ENCODE measurements at regions not wholly inside any gene's neighbourhood (a gene's known extent, or its start where the extent isn't known, plus 50 kb on each side); places are given as distances from the start of the nearest gene placed in this dataset.

DNA sequence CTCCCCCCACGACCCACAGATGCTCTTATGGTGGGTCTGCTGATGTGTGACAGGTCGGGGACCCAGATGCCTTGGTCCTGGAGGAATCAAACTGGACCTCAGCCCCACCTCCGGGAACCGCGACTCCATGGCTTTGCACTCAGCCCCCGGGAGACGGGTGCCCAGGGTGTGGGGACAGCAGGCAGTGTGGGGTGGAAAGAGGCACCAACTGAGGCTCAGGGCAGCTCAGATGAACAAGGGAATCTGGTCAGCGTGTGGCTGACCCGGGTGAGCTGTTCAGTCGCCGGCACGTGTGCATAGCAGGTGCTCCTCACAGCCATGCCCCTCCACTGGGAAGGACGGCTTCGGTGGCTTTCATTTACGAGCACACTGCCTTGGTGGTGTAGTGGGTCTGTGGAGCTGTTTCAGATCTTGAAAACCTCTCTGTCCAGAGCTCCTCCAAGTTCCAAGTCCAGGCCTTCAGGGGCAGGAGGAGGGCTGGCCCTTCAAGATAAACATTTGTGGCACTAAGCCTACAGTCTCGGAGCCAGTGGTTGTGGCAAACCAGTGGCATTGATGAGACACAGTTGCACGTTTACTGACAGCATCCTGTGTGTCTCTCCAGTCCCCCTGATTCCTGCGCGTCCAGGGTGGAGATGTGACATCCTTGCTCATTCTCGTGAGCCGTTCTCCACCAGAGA, 471.2 kb upstream of the HS6ST1 start:
- H3K9ac ChIP-seq (ENCODE audit: low read length), result no peak overlapping the region
- H3K27me3 ChIP-seq (ENCODE audit: control insufficient read depth in 1 of 2, insufficient read depth in 2 of 2, low read length in 2 of 2), result no peaks in the 10 kb centered on the region
- no peaks in the 10 kb centered on the region for H3K9me3 ChIP-seq (ENCODE audit: low read length)
- no peaks in the 10 kb centered on the region for H3K36me3 ChIP-seq (ENCODE audit: insufficient read depth, low read length)
- H3K27ac ChIP-seq (ENCODE audit: low read depth, low read length), result no peak overlapping the region
- H3K4me1 ChIP-seq (ENCODE audit: insufficient read depth, low read length), result no peaks in the 10 kb centered on the region
- no peak overlapping the region for H3K4me3 ChIP-seq (ENCODE audit: low read depth in 1 of 2, low read length in 2 of 2)

DNA sequence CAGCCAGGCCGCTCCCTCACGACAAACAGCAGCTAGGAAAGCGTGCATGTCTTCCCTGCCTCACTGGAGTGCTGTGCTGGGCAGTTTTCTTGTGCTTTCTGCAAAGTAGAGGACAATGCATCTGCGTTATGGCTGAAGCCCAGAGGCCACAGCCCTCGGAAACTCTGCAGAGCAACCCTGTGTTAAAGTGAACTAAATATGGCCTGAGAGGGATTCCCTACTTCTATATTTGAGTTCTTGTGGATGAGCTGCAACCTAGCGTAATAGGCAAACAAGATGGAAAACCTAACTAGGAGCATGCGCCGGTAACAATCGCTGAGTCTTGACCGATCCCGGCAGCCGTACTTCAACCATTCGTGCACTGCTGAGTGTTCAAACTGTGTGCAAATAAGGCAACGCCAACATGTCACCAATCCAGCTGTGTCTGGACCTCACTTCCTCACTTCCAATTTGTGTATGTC, 471.9 kb upstream of the HS6ST1 start:
- H3K4me1 ChIP-seq (ENCODE audit: insufficient read depth, low read length), result no peaks in the 10 kb centered on the region
- H3K9me3 ChIP-seq (ENCODE audit: low read length), result no peaks in the 10 kb centered on the region
- no peaks in the 10 kb centered on the region for H3K36me3 ChIP-seq (ENCODE audit: insufficient read depth, low read length)

DNA sequence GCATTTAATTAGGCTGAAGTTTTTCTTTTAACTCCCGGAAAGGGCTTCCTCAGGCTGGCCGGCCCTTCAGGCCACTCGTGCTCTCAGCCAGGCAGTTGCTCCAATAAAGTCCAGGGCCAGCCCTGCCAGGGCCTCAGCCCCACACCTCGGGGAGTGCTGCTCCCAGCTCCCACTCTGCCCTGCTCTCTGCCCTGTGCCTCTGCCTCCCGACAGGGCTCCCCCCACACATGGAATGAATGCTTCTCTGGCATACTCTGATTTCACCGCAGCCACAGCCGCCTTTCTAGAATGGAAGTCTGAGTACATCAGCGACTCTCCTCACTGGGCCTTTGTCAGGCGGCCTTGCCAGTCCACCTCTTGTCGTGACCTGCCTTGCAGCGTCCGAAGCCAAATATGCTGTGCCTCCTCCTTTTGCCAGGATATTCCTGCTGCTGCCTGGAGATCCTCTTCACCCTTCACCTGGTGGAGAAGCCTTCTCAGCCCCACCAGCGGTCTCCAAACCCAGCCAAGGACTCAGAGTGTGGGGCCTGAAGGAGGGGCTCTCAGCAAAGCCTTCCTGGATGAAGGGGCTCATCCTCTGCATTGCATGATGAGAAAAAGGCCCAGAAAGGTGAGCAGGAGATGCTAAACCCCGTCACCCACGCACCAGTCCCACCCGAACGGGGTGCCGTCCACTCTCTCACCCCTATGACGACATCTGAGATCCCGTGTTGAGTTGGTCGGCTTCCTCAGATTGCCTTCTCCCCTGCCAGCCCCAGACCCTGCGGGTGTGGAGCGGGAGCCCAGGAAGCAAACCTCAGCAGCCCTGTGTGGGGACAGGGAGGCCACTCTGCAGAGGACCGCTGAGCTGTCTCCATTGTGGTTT, 472.7 kb upstream of the HS6ST1 start:
- Histone ChIP-seq H3K27ac (ENCODE audit: low read depth, low read length) (no peak overlapping the region), H3K9me3 (ENCODE audit: low read length) (no peaks in the 10 kb centered on the region), H3K4me3 (ENCODE audit: low read depth in 1 of 2, low read length in 2 of 2) (no peak overlapping the region), H3K36me3 (ENCODE audit: insufficient read depth, low read length) (no peaks in the 10 kb centered on the region), H3K9ac (ENCODE audit: low read length) (no peak overlapping the region), H3K4me1 (ENCODE audit: insufficient read depth, low read length) (no peaks in the 10 kb centered on the region), H3K27me3 (ENCODE audit: control insufficient read depth in 1 of 2, insufficient read depth in 2 of 2, low read length in 2 of 2) (no peaks in the 10 kb centered on the region)

More for the DNA sequence above, 471.9 kb upstream of the HS6ST1 start:
- H3K27me3 ChIP-seq (ENCODE audit: control insufficient read depth in 1 of 2, insufficient read depth in 2 of 2, low read length in 2 of 2), result no peaks in the 10 kb centered on the region
- no peak overlapping the region for H3K9ac ChIP-seq (ENCODE audit: low read length)
- no peak overlapping the region for H3K27ac ChIP-seq (ENCODE audit: low read depth, low read length)
- H3K4me3 ChIP-seq (ENCODE audit: low read depth in 1 of 2, low read length in 2 of 2), result no peak overlapping the region

- Histone ChIP-seq H3K36me3 (ENCODE audit: insufficient read depth, low read length) (no peaks in the 10 kb centered on the region), H3K4me1 (ENCODE audit: insufficient read depth, low read length) (no peaks in the 10 kb centered on the region), H3K27ac (ENCODE audit: low read depth, low read length) (no peak overlapping the region), H3K27me3 (ENCODE audit: control insufficient read depth in 1 of 2, insufficient read depth in 2 of 2, low read length in 2 of 2) (no peaks in the 10 kb centered on the region), H3K9me3 (ENCODE audit: low read length) (no peaks in the 10 kb centered on the region), H3K9ac (ENCODE audit: low read length) (no peak overlapping the region), H3K4me3 (ENCODE audit: low read depth in 1 of 2, low read length in 2 of 2) (no peak overlapping the region)
These were observed 473.3 kb upstream of the HS6ST1 start for GRCh38 chr2:128791985-128792320.

GRCh38 chr2:128792476-128793054, 473.9 kb upstream of the HS6ST1 start:
- H3K9me3 ChIP-seq (ENCODE audit: low read length), result no peaks in the 10 kb centered on the region
- H3K27me3 ChIP-seq (ENCODE audit: control insufficient read depth in 1 of 2, insufficient read depth in 2 of 2, low read length in 2 of 2), result no peaks in the 10 kb centered on the region
- no peak overlapping the region for H3K4me3 ChIP-seq (ENCODE audit: low read depth in 1 of 2, low read length in 2 of 2)
- no peak overlapping the region for H3K9ac ChIP-seq (ENCODE audit: low read length)
- H3K27ac ChIP-seq (ENCODE audit: low read depth, low read length), result no peak overlapping the region
- H3K4me1 ChIP-seq (ENCODE audit: insufficient read depth, low read length), result no peaks in the 10 kb centered on the region
- no peaks in the 10 kb centered on the region for H3K36me3 ChIP-seq (ENCODE audit: insufficient read depth, low read length)

DNA sequence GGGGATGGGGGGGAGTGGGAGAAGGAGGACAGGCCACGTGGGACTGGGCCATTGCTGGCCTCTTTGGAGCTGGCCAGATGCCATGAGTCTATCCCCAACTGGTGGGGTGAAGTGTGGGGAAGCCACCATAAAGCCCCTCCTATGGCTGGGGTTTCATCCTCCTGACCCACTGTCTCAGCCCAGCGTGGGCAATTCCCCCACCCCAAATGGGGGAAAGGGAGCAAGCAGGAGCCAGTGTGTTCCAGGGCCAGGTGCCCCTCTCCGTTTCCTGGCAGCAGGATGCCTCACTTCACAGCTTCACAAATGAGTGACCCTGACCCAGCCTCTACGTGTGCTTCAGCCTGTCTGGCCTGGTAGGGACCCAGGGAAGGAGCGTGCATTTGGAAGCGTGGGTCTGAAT, 474.7 kb upstream of the HS6ST1 start:
- Histone ChIP-seq H3K9ac (ENCODE audit: low read length) (no peak overlapping the region), H3K9me3 (ENCODE audit: low read length) (no peaks in the 10 kb centered on the region), H3K4me3 (ENCODE audit: low read depth in 1 of 2, low read length in 2 of 2) (no peak overlapping the region), H3K4me1 (ENCODE audit: insufficient read depth, low read length) (no peaks in the 10 kb centered on the region), H3K36me3 (ENCODE audit: insufficient read depth, low read length) (no peaks in the 10 kb centered on the region), H3K27me3 (ENCODE audit: control insufficient read depth in 1 of 2, insufficient read depth in 2 of 2, low read length in 2 of 2) (no peaks in the 10 kb centered on the region), H3K27ac (ENCODE audit: low read depth, low read length) (no peak overlapping the region)

GRCh38 chr2:128794285-128794684, 475.6 kb upstream of the HS6ST1 start:
- H3K9ac ChIP-seq (ENCODE audit: low read length), result no peak overlapping the region
- H3K27me3 ChIP-seq (ENCODE audit: control insufficient read depth in 1 of 2, insufficient read depth in 2 of 2, low read length in 2 of 2), result no peaks in the 10 kb centered on the region
- H3K4me3 ChIP-seq (ENCODE audit: low read depth in 1 of 2, low read length in 2 of 2), result no peak overlapping the region
- no peaks in the 10 kb centered on the region for H3K4me1 ChIP-seq (ENCODE audit: insufficient read depth, low read length)
- no peaks in the 10 kb centered on the region for H3K36me3 ChIP-seq (ENCODE audit: insufficient read depth, low read length)
- H3K27ac ChIP-seq (ENCODE audit: low read depth, low read length), result no peak overlapping the region
- no peaks in the 10 kb centered on the region for H3K9me3 ChIP-seq (ENCODE audit: low read length)

GRCh38 chr2:128796321-128796720, 477.7 kb upstream of the HS6ST1 start:
- Histone ChIP-seq H3K27me3 (ENCODE audit: control insufficient read depth in 1 of 2, insufficient read depth in 2 of 2, low read length in 2 of 2) (no peaks in the 10 kb centered on the region), H3K36me3 (ENCODE audit: insufficient read depth, low read length) (no peaks in the 10 kb centered on the region), H3K9me3 (ENCODE audit: low read length) (no peaks in the 10 kb centered on the region), H3K4me1 (ENCODE audit: insufficient read depth, low read length) (no peaks in the 10 kb centered on the region), H3K4me3 (ENCODE audit: low read depth in 1 of 2, low read length in 2 of 2) (no peak overlapping the region), H3K9ac (ENCODE audit: low read length) (no peak overlapping the region), H3K27ac (ENCODE audit: low read depth, low read length) (no peak overlapping the region)

- H3K4me3 ChIP-seq (ENCODE audit: low read depth in 1 of 2, low read length in 2 of 2), result no peak overlapping the region
- no peaks in the 10 kb centered on the region for H3K9me3 ChIP-seq (ENCODE audit: low read length)
- no peaks in the 10 kb centered on the region for H3K36me3 ChIP-seq (ENCODE audit: insufficient read depth, low read length)
- no peaks in the 10 kb centered on the region for H3K27me3 ChIP-seq (ENCODE audit: control insufficient read depth in 1 of 2, insufficient read depth in 2 of 2, low read length in 2 of 2)
- no peaks in the 10 kb centered on the region for H3K4me1 ChIP-seq (ENCODE audit: insufficient read depth, low read length)
- H3K27ac ChIP-seq (ENCODE audit: low read depth, low read length), result no peak overlapping the region
- no peak overlapping the region for H3K9ac ChIP-seq (ENCODE audit: low read length)
These were observed 478.4 kb upstream of the HS6ST1 start for GRCh38 chr2:128797092-128797491.

DNA sequence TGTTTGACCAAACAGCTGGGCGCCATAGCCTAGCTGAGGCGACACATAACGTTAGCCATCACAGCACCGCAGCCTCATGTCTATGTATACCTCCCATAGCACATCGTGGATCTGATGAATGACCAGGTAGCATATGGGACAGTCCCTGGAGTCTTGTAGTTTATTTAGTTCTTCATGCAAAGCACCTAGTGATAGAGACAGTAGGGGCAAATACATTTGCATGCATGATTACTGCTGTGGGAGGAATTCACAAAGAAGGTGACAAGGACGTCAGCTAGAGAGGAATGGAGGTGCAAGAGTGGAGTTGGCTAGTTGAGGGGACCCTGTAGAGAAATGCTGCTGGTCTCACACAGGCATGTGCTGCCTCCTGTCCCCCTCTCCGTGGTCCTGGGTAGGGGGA, 478.9 kb upstream of the HS6ST1 start:
- H3K36me3 ChIP-seq (ENCODE audit: insufficient read depth, low read length), result no peaks in the 10 kb centered on the region
- H3K27me3 ChIP-seq (ENCODE audit: control insufficient read depth in 1 of 2, insufficient read depth in 2 of 2, low read length in 2 of 2), result no peaks in the 10 kb centered on the region
- H3K27ac ChIP-seq (ENCODE audit: low read depth, low read length), result no peak overlapping the region
- H3K9me3 ChIP-seq (ENCODE audit: low read length), result no peaks in the 10 kb centered on the region
- H3K9ac ChIP-seq (ENCODE audit: low read length), result no peak overlapping the region
- H3K4me3 ChIP-seq (ENCODE audit: low read depth in 1 of 2, low read length in 2 of 2), result no peak overlapping the region
- no peaks in the 10 kb centered on the region for H3K4me1 ChIP-seq (ENCODE audit: insufficient read depth, low read length)

DNA sequence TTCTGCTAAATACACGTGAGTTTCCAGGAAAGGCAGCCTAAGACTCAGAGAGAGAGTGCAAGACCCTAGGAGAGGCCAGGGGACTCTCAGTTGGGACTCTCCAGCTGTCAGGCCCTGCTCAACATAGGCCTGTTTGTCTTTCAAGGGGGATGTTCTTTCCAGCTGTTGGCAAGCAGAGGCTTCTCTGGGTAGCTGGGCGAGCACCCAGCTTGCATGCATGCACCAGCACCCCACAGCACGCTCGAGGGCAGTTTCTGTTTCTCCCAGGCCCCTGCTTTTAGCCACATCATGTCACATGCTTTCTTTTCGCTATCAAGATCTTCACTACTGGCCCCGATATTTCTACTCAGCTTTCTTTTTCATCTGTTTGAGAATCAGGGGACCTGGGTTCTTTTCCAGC, 479.3 kb upstream of the HS6ST1 start:
- no peaks in the 10 kb centered on the region for H3K36me3 ChIP-seq (ENCODE audit: insufficient read depth, low read length)
- H3K27ac ChIP-seq (ENCODE audit: low read depth, low read length), result no peak overlapping the region
- no peak overlapping the region for H3K9ac ChIP-seq (ENCODE audit: low read length)
- H3K4me3 ChIP-seq (ENCODE audit: low read depth in 1 of 2, low read length in 2 of 2), result no peak overlapping the region
- no peaks in the 10 kb centered on the region for H3K9me3 ChIP-seq (ENCODE audit: low read length)
- no peaks in the 10 kb centered on the region for H3K4me1 ChIP-seq (ENCODE audit: insufficient read depth, low read length)
- H3K27me3 ChIP-seq (ENCODE audit: control insufficient read depth in 1 of 2, insufficient read depth in 2 of 2, low read length in 2 of 2), result no peaks in the 10 kb centered on the region

Measured in muscle layer of colon (tissue), 2 donors.